ENCODE measurements at regions not wholly inside any gene's neighbourhood (a gene's known extent, or its start where the extent isn't known, plus 50 kb on each side); places are given as distances from the start of the nearest gene placed in this dataset.

DNA sequence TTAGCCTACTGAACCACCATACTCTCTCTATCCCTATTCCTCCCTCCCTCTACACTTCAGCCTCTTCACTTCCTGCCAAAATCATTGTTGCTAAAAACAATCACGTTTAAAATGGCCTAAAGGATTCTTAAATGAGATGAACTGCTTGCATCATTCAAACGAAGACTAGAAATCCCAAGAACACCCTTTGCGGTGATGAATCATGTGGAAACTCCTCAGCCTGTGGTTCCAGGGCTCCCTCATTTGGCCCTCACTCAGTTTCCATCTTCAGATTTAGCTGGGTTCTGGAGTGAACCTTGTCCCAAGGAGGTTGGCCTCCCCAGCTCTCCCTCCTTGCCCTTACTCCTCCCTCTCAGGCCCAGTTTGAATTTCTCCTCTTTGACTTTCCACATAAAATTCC lies 125.6 kb upstream of the CDC42EP3 start:
- Histone ChIP-seq H2AFZ (ENCODE audit: low read depth, low read length, poor library complexity, severe bottlenecking) (no peak overlapping the region), H3K79me2 (ENCODE audit: insufficient read depth, low read length) (no peaks in the 10 kb centered on the region), H3K9me2 (ENCODE audit: insufficient read depth) (no peaks in the 10 kb centered on the region; the same call in 1 of the 2 replicates), H3K4me2 (ENCODE audit: low read length) (no peak overlapping the region), H3K27me3 (ENCODE audit: insufficient read depth, low read length) (no peaks in the 10 kb centered on the region), H3K4me1 (ENCODE audit: control insufficient read depth in 1 of 2, insufficient read depth in 2 of 2, low read length in 2 of 2) (no peaks in the 10 kb centered on the region), H3K27ac (ENCODE audit: low read depth, low read length) (no peak overlapping the region), H3K9ac (ENCODE audit: low read length) (no peak overlapping the region), H3K9me3 (ENCODE audit: control insufficient read depth in 1 of 2, insufficient read depth in 1 of 2, low read depth in 1 of 2, low read length in 2 of 2) (no peaks in the 10 kb centered on the region), H4K20me1 (ENCODE audit: insufficient read depth) (no peaks in the 10 kb centered on the region), H3K36me3 (ENCODE audit: control insufficient read depth in 1 of 2, insufficient read depth in 2 of 2, low read length in 2 of 2) (no peaks in the 10 kb centered on the region), H3K4me3 (replicated peaks in 1 of 2; ENCODE audit: low read depth in 1 of 2, low read length in 2 of 2) (no peak overlapping the region)
- ChIA-PET CTCF (no interaction called here), POLR2A (no interaction called here), RAD21 (ENCODE audit: low non-redundant PET in 1 of 2, low total read pairs in 2 of 2, uncharacterized antibody in 2 of 2, unreplicated experiment in 2 of 2) (no interaction called here)
- no peak for DNase-seq (ENCODE audit: low read depth, low spot score)
- TF ChIP-seq SIN3A (IDR thresholded peaks at IDR 0.05; ENCODE audit: low read depth) (no peak), SRF (IDR thresholded peaks at IDR 0.05; ENCODE audit: low read depth) (no peak), POLR2AphosphoS5 (IDR thresholded peaks at IDR 0.05; ENCODE audit: low read depth, low read length) (no peak)
- intact Hi-C loops (cut with micrococcal nuclease) = no loop called here
- BruUV-seq (replicated peaks) = no TSS peak
- no peak for ATAC-seq

DNA sequence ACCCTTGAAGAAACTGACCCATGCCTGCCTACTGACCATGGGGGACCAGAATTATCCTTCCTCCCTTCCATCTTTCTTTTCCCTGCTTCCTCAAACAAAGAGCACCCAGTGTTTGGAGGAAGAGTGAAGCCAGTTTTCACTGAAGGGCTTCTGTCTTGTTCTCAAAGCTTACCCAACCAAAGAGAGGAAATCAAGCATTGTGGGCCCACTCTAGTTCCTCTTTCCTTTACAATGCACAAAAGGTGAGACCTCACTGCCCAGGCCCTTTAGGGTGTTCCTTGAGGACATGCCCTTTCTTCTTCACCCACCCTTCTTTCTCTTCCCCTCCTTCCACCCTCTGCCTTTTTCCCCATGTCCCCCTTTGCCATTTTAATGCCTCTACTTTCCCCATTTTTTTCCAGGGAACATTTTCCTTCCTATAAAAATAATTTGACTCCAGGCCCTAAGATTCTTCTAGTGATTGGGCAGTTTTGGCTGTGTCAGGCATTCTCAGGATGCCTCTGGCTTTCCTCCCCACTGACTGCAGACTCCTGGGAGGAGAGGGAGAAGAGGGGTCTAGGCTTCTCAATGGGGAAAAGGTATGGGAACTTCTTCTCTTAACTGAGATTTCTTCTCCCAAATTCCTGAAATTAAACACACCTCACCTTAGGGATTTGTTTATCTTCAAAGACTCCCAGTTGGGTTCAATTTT lies 126.6 kb upstream of the RMDN2 start:
- Histone ChIP-seq H3K9ac (ENCODE audit: low read length) (no peak overlapping the region), H3K9me3 (ENCODE audit: control insufficient read depth in 1 of 2, insufficient read depth in 1 of 2, low read depth in 1 of 2, low read length in 2 of 2) (no peaks in the 10 kb centered on the region), H3K4me2 (ENCODE audit: low read length) (no peak overlapping the region), H3K9me2 (ENCODE audit: insufficient read depth) (no peaks in the 10 kb centered on the region; the same call in 1 of the 2 replicates), H3K4me3 (replicated peaks in 1 of 2; ENCODE audit: low read depth in 1 of 2, low read length in 2 of 2) (no peak overlapping the region), H3K27me3 (ENCODE audit: insufficient read depth, low read length) (no peaks in the 10 kb centered on the region), H2AFZ (ENCODE audit: low read depth, low read length, poor library complexity, severe bottlenecking) (no peak overlapping the region), H4K20me1 (ENCODE audit: insufficient read depth) (no peaks in the 10 kb centered on the region), H3K4me1 (ENCODE audit: control insufficient read depth in 1 of 2, insufficient read depth in 2 of 2, low read length in 2 of 2) (no peaks in the 10 kb centered on the region), H3K79me2 (ENCODE audit: insufficient read depth, low read length) (no peaks in the 10 kb centered on the region), H3K36me3 (ENCODE audit: control insufficient read depth in 1 of 2, insufficient read depth in 2 of 2, low read length in 2 of 2) (no peaks in the 10 kb centered on the region), H3K27ac (ENCODE audit: low read depth, low read length) (no peak overlapping the region)
- no peak for ATAC-seq
- intact Hi-C loops (cut with micrococcal nuclease) = no loop called here
- RAD21 ChIA-PET (ENCODE audit: low non-redundant PET in 1 of 2, low total read pairs in 2 of 2, uncharacterized antibody in 2 of 2, unreplicated experiment in 2 of 2) = no interaction called here
- POLR2A ChIA-PET = no interaction called here
- no TSS peak for BruUV-seq (replicated peaks)
- CTCF ChIA-PET = no interaction called here
- TF ChIP-seq, protein P1, sequence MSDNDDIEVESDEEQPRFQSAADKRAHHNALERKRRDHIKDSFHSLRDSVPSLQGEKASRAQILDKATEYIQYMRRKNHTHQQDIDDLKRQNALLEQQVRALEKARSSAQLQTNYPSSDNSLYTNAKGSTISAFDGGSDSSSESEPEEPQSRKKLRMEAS (IDR thresholded peaks at IDR 0.05) = no peak
- no peak for TF ChIP-seq JUND (IDR thresholded peaks at IDR 0.05)
- TF ChIP-seq SRF (IDR thresholded peaks at IDR 0.05; ENCODE audit: low read depth) = no peak
- TF ChIP-seq SP1 (IDR thresholded peaks at IDR 0.05; ENCODE audit: low read depth) = no peak
- DNase-seq (ENCODE audit: low read depth, low spot score) = no peak

Data from HCT116 (cell line).